Astrocyte (in vitro differentiated cells and primary cell): ENCODE measurements at regions not wholly inside any gene's neighbourhood (a gene's known extent, or its start where the extent isn't known, plus 50 kb on each side); places are given as distances from the start of the nearest gene placed in this dataset.

Experiments
- EZH2 ChIP-seq: IDR thresholded peaks from 2 replicates; pipeline ENCODE4 v1.6.1; 2012; ENCODE audit warnings: mild to moderate bottlenecking, low read length, inconsistent platforms; ENCODE audit not compliant: insufficient read depth
- TF ChIP-seq, protein P1 (sequence below): IDR thresholded peaks from 2 replicates; pipeline ENCODE4 v1.5.1; 2011; ENCODE audit warnings: low read depth, mild to moderate bottlenecking, inconsistent platforms, low read length, moderate library complexity; ENCODE audit not compliant: insufficient read depth

GRCh38 chr3:28903171-28903601 is 377.7 kb upstream of the RBMS3 start:
- TF ChIP-seq, protein P1, sequence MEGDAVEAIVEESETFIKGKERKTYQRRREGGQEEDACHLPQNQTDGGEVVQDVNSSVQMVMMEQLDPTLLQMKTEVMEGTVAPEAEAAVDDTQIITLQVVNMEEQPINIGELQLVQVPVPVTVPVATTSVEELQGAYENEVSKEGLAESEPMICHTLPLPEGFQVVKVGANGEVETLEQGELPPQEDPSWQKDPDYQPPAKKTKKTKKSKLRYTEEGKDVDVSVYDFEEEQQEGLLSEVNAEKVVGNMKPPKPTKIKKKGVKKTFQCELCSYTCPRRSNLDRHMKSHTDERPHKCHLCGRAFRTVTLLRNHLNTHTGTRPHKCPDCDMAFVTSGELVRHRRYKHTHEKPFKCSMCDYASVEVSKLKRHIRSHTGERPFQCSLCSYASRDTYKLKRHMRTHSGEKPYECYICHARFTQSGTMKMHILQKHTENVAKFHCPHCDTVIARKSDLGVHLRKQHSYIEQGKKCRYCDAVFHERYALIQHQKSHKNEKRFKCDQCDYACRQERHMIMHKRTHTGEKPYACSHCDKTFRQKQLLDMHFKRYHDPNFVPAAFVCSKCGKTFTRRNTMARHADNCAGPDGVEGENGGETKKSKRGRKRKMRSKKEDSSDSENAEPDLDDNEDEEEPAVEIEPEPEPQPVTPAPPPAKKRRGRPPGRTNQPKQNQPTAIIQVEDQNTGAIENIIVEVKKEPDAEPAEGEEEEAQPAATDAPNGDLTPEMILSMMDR = no peak
- no peak for TF ChIP-seq EZH2
